ENCODE measurements at regions not wholly inside any gene's neighbourhood (a gene's known extent, or its start where the extent isn't known, plus 50 kb on each side); places are given as distances from the start of the nearest gene placed in this dataset.

DNA sequence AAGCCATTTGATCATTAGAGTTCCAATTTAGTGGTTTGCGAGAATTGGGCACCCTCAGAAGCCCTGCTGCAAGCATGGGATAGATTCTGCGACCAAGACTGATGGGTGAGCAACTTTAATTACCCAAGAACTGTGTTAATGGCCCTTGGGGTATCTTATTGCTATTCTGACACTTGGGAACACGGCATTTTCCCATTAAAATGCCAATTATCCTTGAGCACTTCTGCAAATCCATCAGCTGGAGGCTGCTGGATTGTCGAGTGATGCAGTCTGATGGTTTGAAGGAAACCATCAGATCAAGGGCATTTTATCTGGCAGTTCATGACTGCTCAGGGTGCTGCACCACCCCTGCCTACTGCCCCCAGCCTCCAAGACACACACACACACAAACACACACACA is 183.6 kb upstream of the PROK2 start:
- no peak for DNase-seq
- H3K27ac ChIP-seq = no peak overlapping the region
- H3K9me3 ChIP-seq = no peaks in the 10 kb centered on the region
- H3K27me3 ChIP-seq = no peaks in the 10 kb centered on the region
- intact Hi-C loops (cut with DNase I; ENCODE audit: low total_unique reads) = no loop called here
- no peak overlapping the region for H3K4me3 ChIP-seq
- no peak for TF ChIP-seq POLR2A (IDR thresholded peaks at IDR 0.05)
- TF ChIP-seq, protein P1, sequence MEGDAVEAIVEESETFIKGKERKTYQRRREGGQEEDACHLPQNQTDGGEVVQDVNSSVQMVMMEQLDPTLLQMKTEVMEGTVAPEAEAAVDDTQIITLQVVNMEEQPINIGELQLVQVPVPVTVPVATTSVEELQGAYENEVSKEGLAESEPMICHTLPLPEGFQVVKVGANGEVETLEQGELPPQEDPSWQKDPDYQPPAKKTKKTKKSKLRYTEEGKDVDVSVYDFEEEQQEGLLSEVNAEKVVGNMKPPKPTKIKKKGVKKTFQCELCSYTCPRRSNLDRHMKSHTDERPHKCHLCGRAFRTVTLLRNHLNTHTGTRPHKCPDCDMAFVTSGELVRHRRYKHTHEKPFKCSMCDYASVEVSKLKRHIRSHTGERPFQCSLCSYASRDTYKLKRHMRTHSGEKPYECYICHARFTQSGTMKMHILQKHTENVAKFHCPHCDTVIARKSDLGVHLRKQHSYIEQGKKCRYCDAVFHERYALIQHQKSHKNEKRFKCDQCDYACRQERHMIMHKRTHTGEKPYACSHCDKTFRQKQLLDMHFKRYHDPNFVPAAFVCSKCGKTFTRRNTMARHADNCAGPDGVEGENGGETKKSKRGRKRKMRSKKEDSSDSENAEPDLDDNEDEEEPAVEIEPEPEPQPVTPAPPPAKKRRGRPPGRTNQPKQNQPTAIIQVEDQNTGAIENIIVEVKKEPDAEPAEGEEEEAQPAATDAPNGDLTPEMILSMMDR (IDR thresholded peaks at IDR 0.05) = no peak
- H3K36me3 ChIP-seq = no peaks in the 10 kb centered on the region
- no peaks in the 10 kb centered on the region for H3K4me1 ChIP-seq

DNA sequence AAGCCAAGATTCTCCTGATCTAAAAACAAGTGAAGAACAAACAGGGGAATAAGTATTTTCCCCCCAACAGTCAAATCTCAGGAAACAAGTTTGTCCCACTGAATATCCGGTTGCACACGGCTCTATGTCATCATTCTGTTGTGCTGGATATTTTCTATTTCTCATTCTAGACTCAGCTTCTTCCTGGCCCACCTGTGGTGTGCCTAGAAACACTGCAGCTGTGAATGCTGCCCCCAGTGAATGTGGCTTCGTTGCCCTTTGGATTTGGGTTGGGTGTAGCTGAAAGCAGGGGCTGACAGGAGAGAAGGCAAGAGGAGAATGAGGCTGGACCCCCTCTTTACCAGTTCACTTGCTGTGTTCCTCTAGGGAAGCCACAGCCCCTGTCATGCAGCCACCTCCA is 181.2 kb upstream of the PROK2 start:
- DNase-seq = no peak
- Histone ChIP-seq H3K27me3 (no peaks in the 10 kb centered on the region), H3K27ac (no peak overlapping the region), H3K9me3 (no peaks in the 10 kb centered on the region), H3K4me3 (no peak overlapping the region), H3K4me1 (no peaks in the 10 kb centered on the region), H3K36me3 (no peaks in the 10 kb centered on the region)
- intact Hi-C loops (cut with DNase I; ENCODE audit: low total_unique reads) = no loop called here
- TF ChIP-seq, protein P1 (IDR thresholded peaks at IDR 0.05) = no peak
- TF ChIP-seq POLR2A (IDR thresholded peaks at IDR 0.05) = no peak

GRCh38 chr3:71964170-71964569 is 179.2 kb upstream of the PROK2 start:
- TF ChIP-seq POLR2A (IDR thresholded peaks at IDR 0.05) = no peak
- TF ChIP-seq, protein P1 (IDR thresholded peaks at IDR 0.05) = no peak
- Histone ChIP-seq H3K27me3 (no peaks in the 10 kb centered on the region), H3K4me1 (no peaks in the 10 kb centered on the region), H3K27ac (no peak overlapping the region), H3K9me3 (no peaks in the 10 kb centered on the region), H3K36me3 (no peaks in the 10 kb centered on the region), H3K4me3 (no peak overlapping the region)
- intact Hi-C loops (cut with DNase I; ENCODE audit: low total_unique reads) = no loop called here
- DNase-seq = no peak

DNA sequence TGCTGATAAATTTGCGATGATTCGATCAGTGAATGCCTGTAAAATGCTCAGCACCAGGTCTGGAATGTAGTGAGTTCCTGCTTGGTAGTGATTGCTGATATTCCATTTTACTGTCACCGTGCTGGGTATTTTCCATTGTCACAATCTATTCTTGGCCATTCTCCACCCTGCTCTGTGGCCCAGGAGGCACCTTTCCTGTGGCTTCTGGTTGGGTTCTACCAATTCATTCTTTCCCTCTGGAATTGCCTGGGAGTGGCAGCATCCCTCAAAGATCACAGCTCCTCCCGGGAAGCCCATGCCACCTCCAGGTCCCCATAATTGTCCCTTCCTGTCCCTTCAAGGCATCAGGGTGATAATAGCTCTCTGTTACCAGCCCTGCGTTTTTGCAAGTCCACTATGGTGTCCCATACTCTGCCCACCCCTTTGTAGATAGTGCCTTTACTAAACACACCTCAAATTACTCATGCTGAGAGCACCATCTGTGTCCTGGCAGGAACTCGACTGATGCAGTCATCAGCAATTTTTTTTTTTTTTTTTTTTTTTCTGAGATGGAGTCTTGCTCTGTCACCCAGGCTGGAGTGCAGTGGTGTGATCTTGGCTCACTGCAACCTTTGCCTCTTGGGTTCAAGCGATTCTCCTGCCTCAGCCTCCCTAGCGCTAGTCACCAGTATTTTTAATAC is 177.8 kb upstream of the PROK2 start:
- no peaks in the 10 kb centered on the region for H3K4me1 ChIP-seq
- no peaks in the 10 kb centered on the region for H3K27me3 ChIP-seq
- H3K4me3 ChIP-seq = no peak overlapping the region
- intact Hi-C loops (cut with DNase I; ENCODE audit: low total_unique reads) = no loop called here
- H3K9me3 ChIP-seq = no peaks in the 10 kb centered on the region
- no peaks in the 10 kb centered on the region for H3K36me3 ChIP-seq
- TF ChIP-seq POLR2A (IDR thresholded peaks at IDR 0.05) = no peak
- TF ChIP-seq, protein P1 (IDR thresholded peaks at IDR 0.05) = no peak
- H3K27ac ChIP-seq = no peak overlapping the region
- DNase-seq = no peak

DNA sequence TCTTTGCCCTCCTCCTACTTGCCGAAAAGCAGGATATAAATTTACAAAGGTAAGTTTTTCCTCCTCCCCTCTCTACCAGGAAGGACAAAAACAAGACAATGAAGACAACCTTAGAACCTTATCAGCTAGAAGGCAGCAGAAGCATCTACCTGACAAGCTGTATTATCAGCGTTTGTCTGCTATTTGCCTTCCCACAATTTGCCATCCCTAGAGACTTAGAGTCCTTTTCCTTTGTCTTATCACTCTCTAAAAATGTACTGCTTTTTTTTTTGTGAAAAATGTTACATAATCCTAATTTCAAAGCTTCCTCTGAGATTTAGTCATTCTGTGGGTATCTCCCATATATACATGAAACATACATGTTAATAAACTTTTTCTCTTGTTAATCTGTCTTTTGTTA is 176.9 kb upstream of the PROK2 start:
- Histone ChIP-seq H3K4me3 (no peak overlapping the region), H3K36me3 (no peaks in the 10 kb centered on the region), H3K27ac (no peak overlapping the region), H3K9me3 (no peaks in the 10 kb centered on the region), H3K27me3 (no peaks in the 10 kb centered on the region), H3K4me1 (no peaks in the 10 kb centered on the region)
- no peak for DNase-seq
- intact Hi-C loops (cut with DNase I; ENCODE audit: low total_unique reads) = no loop called here
- TF ChIP-seq, protein P1 (IDR thresholded peaks at IDR 0.05) = no peak
- TF ChIP-seq POLR2A (IDR thresholded peaks at IDR 0.05) = no peak
